ENCODE measurements at regions not wholly inside any gene's neighbourhood (a gene's known extent, or its start where the extent isn't known, plus 50 kb on each side); places are given as distances from the start of the nearest gene placed in this dataset.
A peak's percentile ranks its signal among the peaks of the same experiment; 100 is the strongest.
"Not testable (repeated sequence)": the region's sequence is repeated elsewhere in the genome, so short reads cannot be mapped to it uniquely, and the experiment has no call there.

DNA sequence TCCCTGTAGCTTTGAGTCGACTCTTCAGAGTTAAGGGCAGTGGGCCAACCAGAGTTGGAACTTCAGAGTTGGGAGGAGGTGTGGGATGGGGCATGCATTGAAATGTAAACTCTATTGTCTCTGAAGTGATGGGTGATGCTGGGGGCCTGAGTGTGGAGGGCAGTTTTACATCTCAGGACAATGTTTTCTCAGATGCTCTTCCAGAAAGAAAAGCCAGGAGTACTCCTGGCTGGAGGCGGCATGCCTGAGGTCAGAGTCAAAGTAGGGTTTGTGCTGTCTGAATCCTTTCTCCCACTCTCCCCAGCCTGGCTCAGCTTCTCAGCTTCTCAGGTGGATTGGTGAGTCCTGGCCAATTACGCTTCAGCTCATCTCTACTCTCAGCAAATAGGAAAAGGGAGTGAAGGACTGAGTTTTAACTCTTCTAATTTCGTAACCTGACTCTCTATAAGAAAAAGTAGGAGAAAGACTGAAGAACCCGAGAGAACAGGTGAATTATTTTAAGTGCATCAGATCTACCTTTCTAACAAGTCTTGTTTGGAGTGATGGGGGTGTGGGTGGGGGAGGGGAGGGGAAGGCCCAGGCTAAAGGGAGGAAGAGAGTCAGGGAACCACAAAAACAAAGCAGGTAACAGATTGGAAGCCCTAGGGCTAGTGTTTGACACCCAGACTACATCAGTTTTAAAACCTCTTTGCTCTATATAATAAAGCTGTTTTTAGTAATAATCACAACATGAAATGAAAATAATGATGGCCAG, 107.5 kb upstream of the PELI1 start:
- DNase-seq (ENCODE audit: low spot score), result no peak

DNA sequence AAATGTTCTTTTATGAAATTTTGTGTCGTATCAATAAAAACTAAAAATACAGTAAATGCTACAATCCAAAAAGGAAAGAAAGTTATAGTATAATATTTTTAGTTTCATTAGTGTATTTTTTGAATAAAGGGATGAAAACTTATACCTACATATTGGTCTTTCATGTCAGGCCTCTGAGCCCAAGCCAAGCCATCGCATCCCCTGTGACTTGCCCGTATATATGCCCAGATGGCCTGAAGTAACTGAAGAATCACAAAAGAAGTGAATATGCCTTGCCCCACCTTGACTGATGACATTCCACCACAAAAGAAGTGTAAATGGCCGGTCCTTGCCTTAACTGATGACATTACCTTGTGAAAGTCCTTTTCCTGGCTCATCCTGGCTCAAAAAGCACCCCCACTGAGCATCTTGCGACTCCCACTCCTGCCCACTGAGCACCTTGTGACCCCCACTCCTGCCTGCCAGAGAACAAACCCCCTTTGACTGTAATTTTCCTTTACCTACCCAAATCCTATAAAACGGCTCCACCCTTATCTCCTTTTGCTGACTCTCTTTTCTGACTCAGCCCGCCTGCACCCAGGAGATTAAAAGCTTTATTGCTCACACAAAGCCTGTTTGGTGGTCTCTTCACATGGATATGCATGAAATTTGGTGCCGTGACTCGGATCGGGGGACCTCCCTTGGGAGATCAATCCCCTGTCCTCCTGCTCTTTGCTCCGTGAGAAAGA, 108.2 kb upstream of the PELI1 start:
- DNase-seq (ENCODE audit: low spot score), result not testable (repeated sequence)

DNA sequence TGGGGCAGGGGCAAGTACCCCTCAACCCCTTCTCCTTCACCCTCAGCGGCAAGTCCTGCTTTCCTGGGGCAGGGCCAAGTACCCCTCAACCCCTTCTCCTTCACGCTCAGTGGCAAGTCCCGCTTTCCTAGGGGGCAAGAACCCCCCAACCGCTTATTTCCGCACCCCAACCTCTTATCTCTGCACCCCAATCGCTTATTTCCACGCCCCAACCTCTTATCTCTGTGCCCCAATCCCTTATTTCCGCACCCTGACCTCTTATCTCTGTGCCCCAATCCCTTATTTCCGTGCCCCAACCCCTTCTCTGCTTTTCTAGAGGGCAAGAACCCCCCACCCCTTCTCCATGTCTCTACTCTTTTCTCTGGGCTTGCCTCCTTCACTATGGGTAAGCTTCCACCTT, 109.2 kb upstream of the PELI1 start:
- DNase-seq (ENCODE audit: low spot score), result not testable (repeated sequence)

DNA sequence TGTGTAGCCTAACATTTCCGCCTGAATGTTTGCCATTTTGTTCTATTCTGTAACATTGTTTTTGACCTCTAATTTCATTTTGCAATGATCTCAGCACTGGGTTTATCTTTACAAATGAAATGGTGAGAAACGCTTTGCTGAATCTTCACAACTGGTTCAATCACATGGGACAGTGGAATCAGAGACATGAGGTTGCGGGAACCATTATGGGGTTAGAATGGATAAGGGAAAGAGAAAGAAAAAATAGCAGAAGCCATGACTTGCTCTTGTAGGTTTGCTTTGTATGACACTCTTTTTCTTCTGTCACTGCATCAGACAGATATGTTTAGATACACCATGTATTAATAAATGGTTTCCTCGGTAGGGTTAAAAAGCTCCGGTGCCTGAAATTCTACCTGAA, 114.3 kb upstream of the PELI1 start:
- no peak for DNase-seq (ENCODE audit: low spot score)

DNA sequence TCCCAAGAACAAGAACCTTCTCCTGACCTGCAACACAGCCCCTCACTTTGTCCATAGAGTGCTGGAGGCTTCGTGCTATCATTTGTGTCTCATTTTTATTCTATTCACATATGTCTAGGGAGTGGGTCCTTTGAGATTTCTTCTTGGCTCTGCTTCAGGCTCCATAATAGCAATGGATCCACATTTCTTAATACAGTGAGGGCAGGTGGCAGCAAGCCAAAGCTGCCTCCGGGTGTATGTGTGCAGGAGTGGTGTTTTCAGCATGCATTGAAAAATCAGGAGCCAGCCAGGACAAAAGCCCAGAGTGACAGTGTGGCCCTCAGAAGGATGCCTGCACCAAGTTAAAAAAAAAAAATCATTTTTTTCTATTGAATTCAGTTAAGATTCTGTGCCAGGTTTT, 115.1 kb upstream of the PELI1 start:
- DNase-seq (ENCODE audit: low spot score), result no peak

DNA sequence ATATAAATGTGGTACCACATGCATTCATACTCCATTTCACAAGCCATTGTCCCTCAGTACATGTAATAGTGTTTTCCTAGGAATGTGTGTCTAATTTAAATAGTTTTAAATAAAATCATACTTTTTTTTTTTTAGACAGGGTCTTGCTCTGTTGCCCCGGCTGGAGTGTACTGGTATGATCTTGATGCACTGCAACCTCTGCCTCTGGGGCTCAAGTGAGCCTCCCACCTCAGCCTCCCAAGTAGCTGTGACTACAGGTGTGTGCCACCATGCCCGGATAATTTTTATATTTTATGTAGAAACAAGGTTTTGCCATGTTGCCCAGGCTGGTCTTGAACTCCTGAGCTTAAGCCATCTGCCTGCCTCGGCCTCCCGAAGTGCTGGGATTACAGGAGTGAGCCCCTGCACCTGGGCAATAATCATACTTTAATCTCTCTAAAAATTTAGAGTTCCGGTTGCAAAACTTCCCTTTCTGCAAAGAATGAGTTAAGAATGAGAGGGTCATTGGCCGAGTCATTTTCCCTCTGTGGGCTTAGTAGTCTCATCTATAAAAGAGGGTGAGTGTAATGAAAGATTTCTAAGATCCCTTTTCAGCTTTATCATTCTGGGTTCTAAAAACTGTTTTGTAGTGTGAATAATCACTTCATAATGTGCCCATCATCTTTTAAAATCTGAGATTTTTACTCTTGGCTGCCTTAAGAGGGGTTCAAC, 116.0 kb upstream of the PELI1 start:
- DNase-seq (ENCODE audit: low spot score), result no peak

DNA sequence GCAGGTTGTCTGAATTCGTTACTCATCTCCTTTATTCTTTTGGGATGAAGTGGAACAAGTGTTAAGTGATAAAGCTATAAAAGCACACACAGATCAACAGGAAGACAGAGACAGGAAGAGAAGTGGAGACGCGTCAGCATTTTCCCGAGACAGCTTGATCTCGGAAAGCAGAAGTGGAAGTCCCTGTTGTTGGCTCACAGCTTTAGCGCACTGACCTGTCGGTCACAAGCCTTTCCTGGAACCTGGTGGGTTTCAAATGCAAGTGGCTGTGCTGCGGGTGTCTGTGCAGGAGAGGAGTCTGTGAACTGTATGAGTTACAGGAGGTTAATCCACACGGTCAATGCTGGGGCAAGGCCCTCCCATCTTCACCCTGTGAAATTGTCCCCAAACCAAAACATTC, 116.6 kb upstream of the PELI1 start:
- DNase-seq (ENCODE audit: low spot score), result no peak

DNA sequence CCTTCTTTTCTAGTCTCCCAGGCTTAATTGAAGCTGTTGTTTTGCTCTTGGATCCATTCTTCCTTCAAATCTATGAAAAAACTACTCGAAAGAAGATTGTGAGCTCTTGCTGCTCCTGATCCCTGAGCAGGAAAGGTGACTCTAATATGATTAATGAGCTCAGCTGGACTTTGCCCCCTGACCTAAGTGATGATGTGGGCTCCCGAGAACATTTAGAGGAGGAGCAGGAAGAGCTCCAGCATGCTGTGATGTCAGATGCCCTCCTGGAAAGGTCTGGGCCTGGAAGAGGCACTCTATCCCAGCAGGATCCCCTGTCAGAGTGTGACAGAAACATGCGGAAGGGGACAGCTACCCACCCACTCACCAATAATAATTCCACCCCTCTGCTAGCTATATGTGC, 117.9 kb upstream of the PELI1 start:
- DNase-seq (ENCODE audit: low spot score), result no peak

DNA sequence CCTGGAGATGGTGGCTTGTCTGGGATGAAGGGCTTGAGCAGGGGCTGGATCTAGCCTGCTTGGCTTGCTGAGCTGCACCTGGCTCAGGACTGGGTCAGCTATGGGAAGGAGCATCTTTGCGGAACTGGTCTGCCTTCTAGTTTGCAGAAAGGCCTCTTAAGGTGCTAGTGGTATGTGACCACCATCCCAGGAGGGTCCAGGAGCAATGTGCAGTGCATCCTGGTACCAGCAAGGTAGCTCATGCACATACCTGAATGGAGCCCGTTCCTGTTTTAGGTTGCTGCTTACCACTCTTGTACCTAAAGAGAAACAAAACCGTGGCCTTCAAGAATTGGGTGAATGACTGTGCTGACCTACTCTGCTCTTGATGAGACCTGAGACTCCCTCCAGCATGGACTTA, 118.6 kb upstream of the PELI1 start:
- DNase-seq (ENCODE audit: low spot score), result no peak

DNA sequence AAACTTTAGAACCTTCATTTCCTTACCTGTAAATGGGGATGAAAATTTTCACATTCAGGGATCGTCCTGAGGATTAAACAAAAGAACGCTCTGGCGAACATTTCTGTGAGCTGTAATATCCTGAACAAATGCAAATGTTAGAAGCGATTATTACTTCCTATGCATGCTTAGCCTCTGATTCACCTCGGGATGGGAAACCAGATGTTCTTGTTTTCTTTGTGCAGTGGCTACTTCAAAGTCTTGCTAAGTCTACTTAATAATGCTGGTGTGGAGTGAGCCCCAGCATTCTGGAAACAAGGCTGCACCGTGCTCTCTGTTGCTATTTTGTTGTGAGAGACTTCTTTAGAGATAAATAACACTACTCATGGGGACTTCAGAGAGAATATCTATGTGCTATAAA, 119.1 kb upstream of the PELI1 start:
- DNase-seq (ENCODE audit: low spot score), result peak; percentile 66

DNA sequence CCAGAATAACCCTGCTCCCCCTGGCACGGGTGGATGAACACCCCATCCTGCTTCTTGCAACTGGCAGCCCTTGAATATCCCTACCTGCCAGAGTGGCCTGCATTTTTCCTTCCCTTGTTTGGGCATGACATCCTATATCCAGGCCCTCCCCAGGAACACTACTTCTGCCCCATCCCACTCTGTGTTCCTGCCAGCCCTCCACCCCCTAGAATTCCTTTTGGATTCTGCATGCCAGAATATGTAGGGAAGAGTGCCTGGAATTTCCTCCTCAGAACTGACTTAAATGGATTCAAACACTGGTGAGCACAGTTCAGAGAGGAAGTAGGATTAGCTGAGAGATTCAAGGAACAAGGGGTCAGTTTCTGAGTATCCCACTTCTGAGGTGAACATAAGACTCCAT, 123.5 kb upstream of the PELI1 start:
- DNase-seq (ENCODE audit: low spot score), result no peak

DNA sequence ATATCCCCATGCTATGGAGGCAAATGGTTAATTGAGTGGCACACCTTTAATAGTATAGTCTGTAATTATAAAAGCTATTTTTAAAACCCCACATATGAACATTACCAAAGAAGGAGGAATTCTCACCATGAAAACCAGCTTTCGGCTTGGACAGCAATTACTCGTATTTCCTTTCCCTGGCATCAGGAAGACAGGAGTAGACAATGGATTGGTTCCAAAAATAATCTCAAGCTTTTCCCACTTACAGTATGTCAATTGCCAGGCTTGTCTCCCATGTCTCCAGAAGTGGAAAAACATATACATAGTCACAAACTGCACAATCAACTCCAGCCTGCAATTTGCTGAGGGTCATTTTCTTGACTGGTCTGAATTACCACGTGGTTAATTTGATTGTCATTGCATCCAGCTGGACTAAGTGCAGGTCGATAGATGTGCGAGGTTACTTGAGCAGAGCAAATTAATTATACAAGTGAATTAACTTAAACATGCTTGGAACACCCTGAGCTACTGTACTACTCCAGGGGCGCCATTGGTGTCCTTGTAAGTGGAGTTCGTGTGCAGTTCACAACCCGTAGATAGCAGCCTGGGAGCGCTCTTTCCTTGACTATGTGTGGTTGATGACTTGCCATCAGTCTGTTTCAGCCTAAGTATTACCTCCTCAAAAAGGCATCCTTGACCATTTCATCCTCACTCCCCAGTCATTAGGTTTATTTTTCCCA, 124.3 kb upstream of the PELI1 start:
- DNase-seq (ENCODE audit: low spot score), result no peak

DNA sequence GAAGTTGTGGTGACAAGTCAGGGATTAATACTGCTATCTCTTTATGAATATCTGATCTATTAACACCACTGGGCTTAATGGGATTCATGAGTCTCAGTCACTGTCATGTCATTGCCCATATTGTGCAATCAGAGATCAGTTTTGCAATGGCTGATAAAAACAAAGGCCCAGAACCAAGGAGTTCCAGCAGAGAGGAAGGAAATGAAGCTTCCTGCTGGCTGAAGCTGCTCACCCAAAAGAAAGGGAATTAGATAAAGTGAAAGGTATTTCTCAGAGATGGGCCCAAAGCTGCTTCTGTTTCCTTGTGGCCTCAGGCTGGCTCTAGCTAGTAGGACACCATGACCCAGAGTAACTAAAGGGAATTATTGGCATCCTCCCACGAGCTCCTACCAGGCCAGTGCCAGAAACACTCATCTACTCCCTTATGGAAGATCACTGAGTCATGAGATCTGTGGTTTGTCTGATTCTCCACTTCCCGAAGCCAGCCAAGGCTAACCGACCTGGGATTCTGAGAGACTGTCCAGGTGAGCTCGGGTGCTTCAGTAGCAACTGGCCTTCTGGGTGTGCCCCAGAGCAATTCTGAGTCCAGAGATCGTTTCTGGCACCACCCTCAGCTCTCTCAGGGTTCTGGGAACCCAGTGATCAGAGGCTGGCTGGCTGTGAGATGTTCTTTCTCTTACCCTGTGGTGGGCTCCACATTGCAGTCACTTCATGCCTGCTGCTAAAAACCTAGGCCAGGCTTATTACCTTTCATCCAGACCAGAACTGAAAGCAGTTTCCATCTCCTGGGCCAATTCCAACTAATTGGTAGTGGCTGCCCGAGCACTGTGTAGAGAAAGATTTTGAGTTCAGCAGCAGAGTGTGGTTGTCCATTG, 129.5 kb upstream of the PELI1 start:
- DNase-seq (ENCODE audit: low spot score), result peak; percentile 97

DNA sequence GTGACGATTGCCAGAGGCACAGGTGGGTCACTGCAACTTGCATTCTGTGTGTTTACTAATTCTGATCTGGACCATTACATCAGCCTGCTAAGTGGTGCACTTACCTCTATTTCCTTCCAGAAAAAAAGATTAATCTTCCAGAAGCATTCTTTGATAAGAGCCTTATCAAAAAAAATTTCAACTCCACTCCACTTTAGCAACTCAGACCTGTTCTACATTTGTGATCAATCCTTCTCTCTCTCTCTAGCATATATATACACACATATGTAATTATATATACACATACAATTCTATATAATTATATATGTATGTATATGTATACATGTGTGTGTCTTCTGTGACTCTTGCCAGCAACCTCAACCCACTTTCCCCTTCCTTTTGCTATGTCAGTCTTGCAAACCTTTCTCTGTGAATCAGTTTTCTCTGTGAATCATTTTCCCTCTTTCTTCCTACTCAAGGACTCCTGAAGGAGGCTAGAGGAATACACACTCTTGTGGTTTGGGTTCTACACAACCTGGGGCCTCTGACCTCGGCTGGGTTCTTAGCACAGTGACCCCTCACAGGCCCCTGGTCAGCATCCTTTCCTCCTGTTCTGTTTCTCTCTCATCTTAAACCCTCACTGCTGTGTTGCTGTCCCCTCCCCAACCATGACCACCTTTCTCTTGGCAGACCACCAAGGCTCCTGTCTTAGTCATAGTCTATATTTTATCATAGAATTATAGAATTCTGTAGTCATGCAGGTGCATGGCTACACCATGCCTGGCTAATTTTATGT, 130.4 kb upstream of the PELI1 start:
- DNase-seq (ENCODE audit: low spot score), result no peak

DNA sequence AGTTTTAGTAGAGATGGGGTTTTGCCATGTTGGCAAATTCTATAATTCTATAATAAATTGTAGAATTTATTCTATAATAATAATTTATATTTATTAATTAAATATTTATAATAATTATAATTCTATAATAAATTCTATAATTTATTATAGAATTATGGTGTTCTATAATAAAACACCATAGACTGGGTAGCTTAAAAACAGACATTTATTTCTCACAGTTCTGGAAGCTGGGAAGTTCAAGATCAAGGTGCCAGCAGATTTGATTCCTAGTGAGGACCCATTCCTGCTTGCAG, 130.9 kb upstream of the PELI1 start:
- DNase-seq (ENCODE audit: low spot score), result no peak

DNA sequence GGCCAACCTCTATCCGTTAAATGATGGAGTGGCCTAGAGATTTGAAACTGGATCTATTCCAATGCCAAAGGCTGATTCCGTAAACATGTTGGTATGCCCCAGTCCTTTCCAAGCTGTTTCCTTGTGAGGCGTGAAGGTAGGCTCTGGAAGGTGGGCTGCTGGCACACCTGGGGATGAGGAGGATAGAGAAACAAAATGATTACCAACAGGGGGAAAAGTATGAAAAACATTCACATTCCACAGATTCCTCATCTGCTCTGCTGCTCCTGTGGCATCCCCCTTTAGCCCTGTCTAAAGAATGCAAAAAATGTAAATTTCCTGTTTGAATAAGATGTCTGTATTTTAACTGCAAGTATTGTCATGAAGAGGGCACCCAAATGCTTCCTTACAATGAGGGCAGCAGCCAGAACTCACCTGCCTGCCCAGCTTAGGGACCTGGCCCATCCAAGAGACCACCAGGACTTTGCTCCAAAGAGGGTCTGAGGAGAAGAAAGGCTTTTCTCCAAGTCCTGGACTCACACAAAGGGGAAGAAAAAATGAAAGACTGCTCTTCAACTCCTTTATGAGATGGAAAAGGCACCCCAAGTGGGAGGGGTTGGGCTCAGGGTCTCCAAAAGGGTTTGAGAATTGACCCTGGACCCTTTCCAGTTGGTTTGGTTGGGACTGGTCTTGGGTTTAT, 132.3 kb upstream of the PELI1 start:
- peak; percentile 60 for DNase-seq (ENCODE audit: low spot score)

DNA sequence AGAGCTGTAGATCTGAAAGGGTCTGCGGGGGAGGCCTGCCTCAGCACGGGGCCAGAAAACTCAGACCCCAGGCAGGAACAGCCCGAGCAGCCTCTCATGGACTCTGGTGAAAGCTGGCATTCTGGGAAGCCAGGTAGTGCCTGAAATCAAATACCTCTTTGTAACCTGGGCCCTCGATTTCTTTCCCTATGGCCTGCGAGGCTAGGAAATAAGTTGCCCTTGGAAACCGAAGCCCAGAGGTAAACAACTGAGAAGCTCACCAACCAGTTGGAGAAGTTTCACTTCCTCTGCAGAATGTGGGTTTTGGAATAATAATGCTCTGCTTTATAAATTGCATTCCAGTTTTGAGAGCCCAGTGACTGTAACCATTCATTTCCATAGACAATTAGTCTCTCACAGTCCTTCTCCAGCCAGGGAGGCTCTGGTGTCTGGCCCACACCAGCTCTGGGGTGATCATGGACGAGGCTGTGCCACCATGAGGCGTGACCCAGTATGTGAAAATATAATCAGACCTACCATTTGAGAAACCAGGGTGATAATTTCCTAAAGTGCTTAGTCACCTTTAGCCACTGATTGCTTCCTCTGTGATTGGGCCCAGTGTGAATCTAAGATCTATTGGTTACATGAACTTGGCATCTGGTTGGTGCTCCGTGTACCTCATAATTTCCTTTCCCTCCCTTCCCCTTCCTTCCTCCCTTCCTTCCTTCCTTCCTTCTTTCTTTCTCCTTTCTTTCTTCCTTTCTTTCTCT, 133.1 kb upstream of the PELI1 start:
- DNase-seq (ENCODE audit: low spot score), result peak; percentile 28

DNA sequence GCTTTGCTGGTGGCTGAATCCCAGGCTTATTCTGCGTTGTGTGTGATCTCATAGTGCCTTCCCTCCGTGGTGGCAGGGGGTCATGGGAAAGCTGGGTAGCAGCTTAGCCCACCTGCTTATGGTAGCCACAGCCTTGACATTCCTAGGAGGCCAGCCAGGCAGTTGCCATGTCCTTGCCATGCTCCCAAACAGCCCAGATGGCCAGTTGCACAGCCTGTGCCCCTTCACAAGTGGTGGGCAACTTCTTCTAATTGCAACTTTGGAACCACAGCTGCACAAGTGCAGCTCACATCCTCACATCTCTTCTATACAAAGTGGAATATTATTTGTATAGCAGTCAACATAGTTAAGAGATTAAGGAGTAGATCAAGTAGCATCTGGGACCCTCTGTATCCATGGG, 136.6 kb upstream of the PELI1 start:
- not testable (repeated sequence) for DNase-seq (ENCODE audit: low spot score)

DNA sequence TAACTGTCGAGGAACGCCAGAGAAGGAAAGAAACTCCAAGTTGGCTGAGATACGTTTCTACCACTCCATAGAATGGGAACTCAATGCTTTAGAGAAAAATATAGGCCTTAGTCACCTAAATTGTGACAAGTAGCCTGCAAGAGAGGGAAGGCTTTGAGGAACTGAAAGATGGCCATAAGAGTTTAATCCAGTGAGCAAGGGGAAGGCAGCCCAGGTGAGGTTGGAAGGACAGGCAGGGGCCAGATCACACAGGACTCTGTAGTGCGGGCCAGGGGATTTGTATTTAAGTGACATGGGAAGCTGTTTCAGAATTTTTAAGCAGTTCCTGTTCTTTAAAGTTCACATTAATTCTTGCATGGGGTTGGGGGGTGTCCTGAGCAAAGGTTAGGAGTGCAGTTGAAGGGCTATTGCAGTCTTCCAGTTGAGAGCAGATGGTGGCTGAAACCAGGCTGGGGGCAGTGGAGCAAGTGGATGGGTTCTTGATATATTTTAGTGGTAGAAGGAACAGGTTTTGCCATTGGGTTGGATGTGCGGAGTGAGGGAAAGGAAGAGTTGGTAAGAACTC, 138.9 kb upstream of the PELI1 start:
- DNase-seq (ENCODE audit: low spot score), result no peak

Measured in A172 (cell line).